ENCODE measurements at regions not wholly inside any gene's neighbourhood (a gene's known extent, or its start where the extent isn't known, plus 50 kb on each side); places are given as distances from the start of the nearest gene placed in this dataset.

GRCh38 chr6:9583753-9584352, 831.0 kb downstream of the TFAP2A start:
- TF ChIP-seq CTCF (conservative IDR thresholded peaks at IDR 0.05; ENCODE audit: low read depth, low read length) (no peak), EZH2 (IDR thresholded peaks at IDR 0.05; ENCODE audit: borderline replicate concordance, low read depth, low read length, poor library complexity, severe bottlenecking) (no peak)

Measured in A673 (cell line).